GM19395 (cell line): ENCODE measurements at regions not wholly inside any gene's neighbourhood (a gene's known extent, or its start where the extent isn't known, plus 50 kb on each side); places are given as distances from the start of the nearest gene placed in this dataset.
A peak's percentile ranks its signal among the peaks of the same experiment; 100 is the strongest.
"Not testable (repeated sequence)": the region's sequence is repeated elsewhere in the genome, so short reads cannot be mapped to it uniquely, and the experiment has no call there.

Experiments
- ATAC-seq: cut with Tn5 transposase; IDR thresholded peaks from one replicate; pipeline ENCODE4 v1.9.1; 2021; ENCODE audit warnings: mild to moderate bottlenecking, moderate library complexity; ENCODE audit not compliant: unreplicated experiment

DNA sequence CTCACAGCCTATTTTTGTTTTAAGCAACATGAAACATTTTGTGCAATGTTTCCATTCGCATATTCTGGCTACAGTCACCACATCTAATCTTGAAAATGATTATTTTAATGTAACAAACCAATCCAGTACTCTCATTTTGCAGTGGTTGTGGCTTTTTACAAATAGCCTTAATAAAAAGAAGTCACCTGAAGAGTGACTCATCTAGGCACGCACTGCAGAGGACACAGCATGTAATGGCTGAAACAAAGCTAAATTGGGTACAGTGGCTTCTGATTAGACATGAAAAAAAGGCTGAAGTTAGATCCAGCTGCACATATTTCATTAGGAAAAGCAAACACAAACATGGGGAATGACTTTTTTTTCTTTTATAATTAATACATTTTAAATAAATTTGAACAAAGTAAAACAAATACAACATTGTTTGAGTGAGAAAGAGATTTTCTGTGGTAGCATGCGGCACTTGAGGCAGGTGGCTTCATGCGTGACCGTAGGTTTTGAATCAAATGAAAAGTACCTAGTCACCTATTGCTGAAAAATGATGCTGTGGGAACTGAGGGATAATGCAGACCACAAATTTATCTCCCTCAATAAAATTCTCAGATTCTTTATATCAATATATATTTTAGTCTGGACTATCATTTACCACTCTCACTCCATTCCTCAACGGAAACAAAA, 240.8 kb upstream of the DDX53 start:
- ATAC-seq = peak; percentile 79

- ATAC-seq = no peak
These were observed 239.2 kb upstream of the DDX53 start for GRCh38 chrX:22760513-22761057.

DNA sequence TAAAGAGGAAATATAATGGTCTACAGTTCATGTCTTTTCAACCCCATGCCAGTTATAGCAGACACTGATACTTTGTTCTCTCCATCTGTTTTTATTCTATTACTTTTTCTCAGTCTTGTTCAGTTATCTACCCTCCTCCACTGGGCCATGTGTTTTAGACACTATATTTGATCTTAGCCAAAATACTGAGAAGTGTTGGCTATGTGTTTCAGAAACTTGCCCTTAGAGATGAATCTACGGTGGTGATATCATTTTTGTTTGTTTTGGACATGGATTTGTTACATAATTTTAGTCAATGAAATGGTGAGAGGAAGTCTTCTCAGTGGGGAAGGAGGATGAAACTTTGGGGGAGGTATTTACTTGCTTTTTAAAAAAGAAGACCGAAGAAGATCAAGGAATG, 211.5 kb upstream of the DDX53 start:
- ATAC-seq = no peak

GRCh38 chrX:22795671-22796070, 204.1 kb upstream of the DDX53 start:
- no peak for ATAC-seq

GRCh38 chrX:22800360-22800759, 199.4 kb upstream of the DDX53 start:
- ATAC-seq = no peak

DNA sequence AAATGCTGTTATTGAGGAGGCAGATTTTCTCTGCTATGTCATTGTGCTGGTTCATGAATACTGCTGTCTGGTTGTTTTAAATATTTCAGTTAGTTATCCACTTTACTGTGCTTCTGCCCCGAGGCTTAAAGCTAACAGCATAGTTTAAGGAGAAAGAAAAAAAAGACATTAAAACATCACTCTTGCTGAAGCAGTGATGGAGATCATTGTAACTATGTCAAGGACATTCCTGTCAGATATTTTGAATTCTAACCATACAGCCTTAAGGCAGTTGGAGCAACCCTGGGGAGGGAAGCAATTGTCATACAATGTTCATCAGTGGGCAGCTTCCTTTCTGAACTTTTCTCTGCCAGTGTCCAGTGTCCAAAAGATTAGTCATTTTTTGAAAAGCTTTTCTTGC, 199.0 kb upstream of the DDX53 start:
- ATAC-seq = no peak

GRCh38 chrX:22803353-22803752, 196.4 kb upstream of the DDX53 start:
- peak; percentile 71 for ATAC-seq

- no peak for ATAC-seq
These were observed 188.9 kb upstream of the DDX53 start for GRCh38 chrX:22810876-22811275.

DNA sequence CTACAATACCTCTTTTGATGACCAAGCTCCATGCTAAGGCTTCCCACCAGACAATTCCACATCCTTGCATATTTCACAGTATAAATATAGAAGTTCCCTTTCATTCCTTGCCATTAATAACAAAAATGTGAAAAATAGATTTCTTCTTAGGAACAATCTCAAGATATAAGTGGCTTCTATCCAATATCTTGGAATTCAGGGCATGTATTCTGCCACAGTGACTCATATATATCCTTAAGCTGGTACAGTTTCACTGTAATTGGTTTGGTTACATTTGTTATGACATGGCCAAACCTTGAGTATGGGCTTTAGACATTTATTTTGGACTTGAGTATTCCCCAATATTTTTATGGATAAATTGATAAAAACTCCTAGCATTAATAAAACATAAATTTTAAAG, 181.7 kb upstream of the DDX53 start:
- ATAC-seq = no peak

DNA sequence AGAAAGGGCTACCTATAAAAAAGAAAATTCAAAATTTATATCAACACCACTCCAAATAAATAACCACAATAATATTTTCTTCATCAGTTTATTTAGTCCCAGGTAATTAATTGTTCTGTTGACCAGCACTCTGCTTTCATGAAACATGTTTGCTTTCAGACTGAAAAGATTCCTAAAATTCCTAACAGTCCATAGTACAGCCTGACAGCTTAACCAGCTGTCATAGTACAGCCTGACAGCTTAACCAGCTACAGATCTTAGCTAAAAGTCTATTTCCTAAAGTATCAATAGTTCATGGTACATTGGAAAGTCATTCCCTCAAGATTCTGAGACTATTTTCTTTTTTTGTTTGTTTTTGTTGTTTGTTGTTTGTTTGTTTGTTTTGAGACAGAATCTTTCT, 144.1 kb upstream of the DDX53 start:
- ATAC-seq = no peak

DNA sequence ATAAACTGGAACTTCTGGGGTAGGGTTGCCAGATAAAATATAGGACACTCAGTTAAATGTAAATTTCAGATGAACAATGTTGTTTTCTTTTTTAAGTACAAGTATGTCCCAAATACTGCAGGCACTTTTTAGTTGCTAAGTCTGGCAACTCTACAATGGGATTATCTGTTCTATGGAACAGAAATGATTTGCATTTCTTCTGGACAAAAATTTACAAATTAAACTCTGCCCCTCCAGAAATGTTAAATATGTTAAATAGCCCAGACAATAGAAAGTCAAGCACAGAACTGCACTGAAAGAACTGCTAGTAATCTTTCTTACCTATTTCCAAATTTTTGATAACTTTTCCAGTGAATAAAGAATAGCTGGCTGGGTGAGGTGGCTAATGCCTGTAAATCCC, 140.1 kb upstream of the DDX53 start:
- ATAC-seq = no peak

GRCh38 chrX:22866801-22867200, 133.0 kb upstream of the DDX53 start:
- ATAC-seq = not testable (repeated sequence)

- no peak for ATAC-seq
These were observed 117.2 kb upstream of the DDX53 start for GRCh38 chrX:22882543-22882942.

DNA sequence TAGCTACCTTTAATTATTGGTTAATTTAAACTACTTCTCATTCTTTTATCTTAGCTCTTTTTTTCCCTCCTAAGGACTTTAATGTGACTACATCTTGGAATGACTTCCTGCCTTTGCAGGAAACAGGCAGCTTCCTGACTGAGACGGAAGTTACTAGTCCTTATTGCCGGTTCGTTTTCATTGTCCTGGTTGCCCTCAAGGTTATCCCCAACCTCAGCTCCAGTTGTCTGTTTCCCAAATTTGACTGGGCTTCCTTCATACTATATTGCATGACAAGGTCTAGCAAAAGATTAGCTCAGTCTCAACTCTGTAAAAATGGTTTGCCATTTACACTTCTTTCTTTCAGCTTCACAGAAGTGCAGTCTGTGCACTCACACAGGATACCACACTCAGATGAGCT, 109.9 kb upstream of the DDX53 start:
- no peak for ATAC-seq

DNA sequence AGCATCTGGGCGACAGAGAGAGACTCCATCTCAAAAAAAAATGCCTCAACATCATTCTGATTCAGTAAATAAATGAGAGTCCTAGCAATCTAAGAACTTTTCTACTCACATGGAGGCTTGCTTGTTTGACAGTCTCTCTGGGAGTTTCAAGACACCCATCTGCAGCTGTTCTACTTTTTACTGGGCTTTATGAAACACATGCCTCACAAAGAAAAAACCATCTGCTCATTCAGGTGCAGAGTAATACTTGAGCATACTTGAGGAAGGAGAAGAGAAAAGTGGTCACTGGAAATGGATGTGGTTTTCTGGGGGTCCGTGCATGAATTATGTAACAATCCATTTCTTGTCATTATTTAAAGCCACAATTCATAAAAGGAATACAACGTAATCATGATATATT, 87.1 kb upstream of the DDX53 start:
- no peak for ATAC-seq

DNA sequence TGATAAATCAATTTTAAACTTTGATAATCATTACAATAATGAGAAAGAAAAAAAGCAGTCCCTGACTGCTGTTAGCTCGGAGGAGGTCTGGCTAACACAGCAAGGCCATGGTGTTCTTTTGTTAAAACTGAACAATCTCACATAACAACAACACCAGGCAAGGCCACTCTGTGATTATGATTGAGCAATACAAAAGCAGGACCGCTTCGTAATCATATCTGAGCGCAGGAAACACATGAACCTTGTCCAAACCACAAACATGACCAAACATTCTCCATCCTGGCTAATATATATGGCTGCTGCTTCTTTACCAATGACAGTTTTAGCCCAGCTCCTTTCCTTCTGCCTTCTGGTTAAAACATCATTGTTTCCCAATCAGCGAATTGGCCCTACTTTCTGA, 76.8 kb upstream of the DDX53 start:
- ATAC-seq = no peak

GRCh38 chrX:22934640-22935039, 65.1 kb upstream of the DDX53 start:
- ATAC-seq = no peak

DNA sequence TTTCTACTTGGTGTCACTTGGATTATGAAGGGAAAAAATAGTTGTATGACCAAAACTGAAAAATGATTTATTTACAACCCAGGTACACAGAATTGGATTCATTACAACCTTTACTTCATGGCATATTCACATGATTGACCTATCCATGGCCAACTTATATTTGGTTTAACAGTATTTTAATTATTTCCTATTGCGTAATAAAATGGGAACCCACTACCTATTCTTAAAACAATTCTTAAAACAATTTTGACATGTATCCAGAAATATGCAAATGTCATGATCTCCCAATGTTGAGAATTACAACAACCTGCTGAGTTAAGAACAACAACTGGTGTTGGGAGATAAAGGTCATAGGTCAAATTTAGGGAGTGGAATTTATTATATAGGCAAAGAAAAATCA, 54.8 kb upstream of the DDX53 start:
- ATAC-seq = no peak
